ENCODE measurements at regions not wholly inside any gene's neighbourhood (a gene's known extent, or its start where the extent isn't known, plus 50 kb on each side); places are given as distances from the start of the nearest gene placed in this dataset.

- Histone ChIP-seq H3K27ac (ENCODE audit: poor library complexity, severe bottlenecking) (peak overlapping the region; percentile 79), H3K4me3 (ENCODE audit: severe bottlenecking) (no peak overlapping the region), H3K36me3 (ENCODE audit: low read depth) (no peaks in the 10 kb centered on the region), H3K4me1 (ENCODE audit: insufficient read depth, poor library complexity, severe bottlenecking) (peaks cover 12% of the 10 kb centered on the region), H3K27me3 (ENCODE audit: insufficient read depth, poor library complexity, severe bottlenecking) (no peaks in the 10 kb centered on the region), H3K9me3 (ENCODE audit: severe bottlenecking) (no peaks in the 10 kb centered on the region)
- DNase-seq (ENCODE audit: low spot score) (no peak), ATAC-seq (ENCODE audit: low read depth) (peak; percentile 29)
- no peak for TF ChIP-seq CTCF (IDR thresholded peaks at IDR 0.05; ENCODE audit: poor library complexity, severe bottlenecking)
Observed at GRCh38 chr12:65525491-65526141, 247.1 kb downstream of the MSRB3 start.

GRCh38 chr12:65526311-65526710 lies 247.8 kb downstream of the MSRB3 start:
- Histone ChIP-seq H3K27ac (ENCODE audit: poor library complexity, severe bottlenecking) (peak overlapping the region; percentile 79), H3K4me1 (ENCODE audit: insufficient read depth, poor library complexity, severe bottlenecking) (peaks cover 12% of the 10 kb centered on the region), H3K9me3 (ENCODE audit: severe bottlenecking) (no peaks in the 10 kb centered on the region), H3K4me3 (ENCODE audit: severe bottlenecking) (no peak overlapping the region), H3K27me3 (ENCODE audit: insufficient read depth, poor library complexity, severe bottlenecking) (no peaks in the 10 kb centered on the region), H3K36me3 (ENCODE audit: low read depth) (no peaks in the 10 kb centered on the region)
- ATAC-seq (ENCODE audit: low read depth) (peak; percentile 75), DNase-seq (ENCODE audit: low spot score) (no peak)
- TF ChIP-seq CTCF (IDR thresholded peaks at IDR 0.05; ENCODE audit: poor library complexity, severe bottlenecking): no peak

GRCh38 chr12:65528127-65528526 lies 249.6 kb downstream of the MSRB3 start:
- ATAC-seq (ENCODE audit: low read depth) (no peak), DNase-seq (ENCODE audit: low spot score) (no peak)
- H3K9me3 ChIP-seq (ENCODE audit: severe bottlenecking): no peaks in the 10 kb centered on the region
- H3K27me3 ChIP-seq (ENCODE audit: insufficient read depth, poor library complexity, severe bottlenecking): no peaks in the 10 kb centered on the region
- H3K27ac ChIP-seq (ENCODE audit: poor library complexity, severe bottlenecking): no peak overlapping the region
- peaks cover 20% of the 10 kb centered on the region for H3K4me1 ChIP-seq (ENCODE audit: insufficient read depth, poor library complexity, severe bottlenecking)
- H3K4me3 ChIP-seq (ENCODE audit: severe bottlenecking): no peak overlapping the region
- no peaks in the 10 kb centered on the region for H3K36me3 ChIP-seq (ENCODE audit: low read depth)
- TF ChIP-seq CTCF (IDR thresholded peaks at IDR 0.05; ENCODE audit: poor library complexity, severe bottlenecking): no peak

- no peaks in the 10 kb centered on the region for H3K27me3 ChIP-seq (ENCODE audit: insufficient read depth, poor library complexity, severe bottlenecking)
- no peak overlapping the region for H3K4me3 ChIP-seq (ENCODE audit: severe bottlenecking)
- ATAC-seq (ENCODE audit: low read depth): no peak
- DNase-seq (ENCODE audit: low spot score): no peak
- H3K4me1 ChIP-seq (ENCODE audit: insufficient read depth, poor library complexity, severe bottlenecking): peaks cover 26% of the 10 kb centered on the region
- TF ChIP-seq CTCF (IDR thresholded peaks at IDR 0.05; ENCODE audit: poor library complexity, severe bottlenecking): no peak
- no peaks in the 10 kb centered on the region for H3K36me3 ChIP-seq (ENCODE audit: low read depth)
- no peaks in the 10 kb centered on the region for H3K9me3 ChIP-seq (ENCODE audit: severe bottlenecking)
- H3K27ac ChIP-seq (ENCODE audit: poor library complexity, severe bottlenecking): no peak overlapping the region
Observed at GRCh38 chr12:65529106-65529505, 250.6 kb downstream of the MSRB3 start.

GRCh38 chr12:65529771-65530435 lies 251.4 kb downstream of the MSRB3 start:
- DNase-seq (ENCODE audit: low spot score) (no peak), ATAC-seq (ENCODE audit: low read depth) (no peak)
- H3K27me3 ChIP-seq (ENCODE audit: insufficient read depth, poor library complexity, severe bottlenecking): no peaks in the 10 kb centered on the region
- no peak for TF ChIP-seq CTCF (IDR thresholded peaks at IDR 0.05; ENCODE audit: poor library complexity, severe bottlenecking)
- H3K9me3 ChIP-seq (ENCODE audit: severe bottlenecking): no peaks in the 10 kb centered on the region
- no peak overlapping the region for H3K4me3 ChIP-seq (ENCODE audit: severe bottlenecking)
- H3K4me1 ChIP-seq (ENCODE audit: insufficient read depth, poor library complexity, severe bottlenecking): peaks cover 26% of the 10 kb centered on the region
- H3K36me3 ChIP-seq (ENCODE audit: low read depth): no peaks in the 10 kb centered on the region
- H3K27ac ChIP-seq (ENCODE audit: poor library complexity, severe bottlenecking): no peak overlapping the region

All from RWPE2 (cell line).